CD4-positive, alpha-beta T cell (primary cell): ENCODE measurements at regions not wholly inside any gene's neighbourhood (a gene's known extent, or its start where the extent isn't known, plus 50 kb on each side); places are given as distances from the start of the nearest gene placed in this dataset.
A peak's percentile ranks its signal among the peaks of the same experiment; 100 is the strongest.
"Not testable (repeated sequence)": the region's sequence is repeated elsewhere in the genome, so short reads cannot be mapped to it uniquely, and the experiment has no call there.

Experiments used
- ATAC-seq: fragments of 200-7000 bp; cut with Tn5 transposase; one replicate; pipeline ENCODE4 v1.10.0; 2022; ENCODE audit warnings: mild to moderate bottlenecking; ENCODE audit not compliant: poor library complexity
- CTCF ChIA-PET: fragments of 350-600 bp; sonication (Branson Sonifier 250); formaldehyde crosslinking; loops from one replicate; lab custom pipeline; 2021; ENCODE audit warnings: antibody characterized with exemption, inconsistent platforms; lab: Charles Lee
- POLR2A ChIA-PET: fragments of 350-600 bp; sonication (Branson Sonifier 250); formaldehyde crosslinking; loops from one replicate; lab custom pipeline; 2021; ENCODE audit warnings: antibody characterized with exemption, inconsistent platforms; lab: Charles Lee
- DNase-seq, 14 experiments: peaks; one replicate each; pipeline ENCODE4 v3.0.0-alpha.2; 2013 to 2020; ENCODE audit warnings: mixed read lengths in 2 of 14
- H3K27ac ChIP-seq, 2 donors: one replicate each; pipeline versions ENCODE4 v1.5.1 to v1.7.0; 2013; ENCODE audit warnings: low read length in 2 of 2, low read depth in 1 of 2, mild to moderate bottlenecking in 1 of 2
- H3K27me3 ChIP-seq, 2 experiments: 1 replicate in 1 of 2; 2 replicates in 1 of 2; pipeline versions ENCODE4 v1.6.1 to v1.7.0; 2013; ENCODE audit warnings: low read length in 2 of 2, control low read depth in 1 of 2, mild to moderate bottlenecking in 1 of 2, moderate library complexity in 1 of 2; ENCODE audit not compliant: insufficient read depth in 2 of 2, control insufficient read depth in 1 of 2
- H3K36me3 ChIP-seq: one replicate; pipeline ENCODE4 v1.6.1; 2013; ENCODE audit warnings: low read length, control low read depth; ENCODE audit not compliant: insufficient read depth
- H3K4me1 ChIP-seq: one replicate; pipeline ENCODE4 v1.6.1; 2013; ENCODE audit warnings: low read length, control low read depth; ENCODE audit not compliant: insufficient read depth
- H3K4me3 ChIP-seq: one replicate; pipeline ENCODE4 v1.5.1; 2013; ENCODE audit warnings: mild to moderate bottlenecking, low read length, moderate library complexity
- H3K9me3 ChIP-seq, 2 experiments: 1 replicate in 1 of 2; 2 replicates in 1 of 2; pipeline versions ENCODE4 v1.6.1 to v1.7.0; 2013; ENCODE audit warnings: low read length in 2 of 2, mild to moderate bottlenecking in 2 of 2, control low read depth in 1 of 2, moderate library complexity in 1 of 2; ENCODE audit not compliant: control insufficient read depth in 1 of 2, insufficient read depth in 1 of 2
- H3K27ac Mint-ChIP-seq: one replicate; pipeline ENCODE4 v1.8.0; 2020; ENCODE audit warnings: mixed read lengths
- H3K27me3 Mint-ChIP-seq: one replicate; pipeline ENCODE4 v1.8.0; 2021; ENCODE audit warnings: mixed read lengths
- H3K36me3 Mint-ChIP-seq: one replicate; pipeline ENCODE4 v1.8.0; 2021; ENCODE audit warnings: low read depth, mixed read lengths
- H3K4me1 Mint-ChIP-seq: one replicate; pipeline ENCODE4 v1.8.0; 2021; ENCODE audit warnings: low read depth, mixed read lengths
- H3K4me3 Mint-ChIP-seq: one replicate; pipeline ENCODE4 v1.8.0; 2020; ENCODE audit warnings: mild to moderate bottlenecking, mixed read lengths
- H3K9me3 Mint-ChIP-seq: one replicate; pipeline ENCODE4 v1.8.0; 2020; ENCODE audit warnings: mixed read lengths
- CTCF ChIP-seq: fragments of 200-600 bp; IDR thresholded peaks from one replicate; pipeline ENCODE4 v1.8.0; 2022; ENCODE audit warnings: antibody characterized with exemption, mild to moderate bottlenecking
- intact Hi-C, 2 experiments: fragments of 100-400 bp; cut with DNase I in 1 of 2; cut with micrococcal nuclease in 1 of 2; formaldehyde crosslinking; loops; one replicate each; pipeline versions ENCODE4 v1.15.1 to v1.9.0; 2023 to 2025; cut with DNase I, micrococcal nuclease

- no peaks in the 10 kb centered on the region for H3K4me1 ChIP-seq
- intact Hi-C loops: no loop called here
- DNase-seq (no peak), ATAC-seq (no peak)
- H3K9me3 ChIP-seq: no peaks in the 10 kb centered on the region
- H3K27ac ChIP-seq: no peak overlapping the region
- Mint-ChIP-seq H3K36me3 (no peaks in the 10 kb centered on the region), H3K27me3 (no peaks in the 10 kb centered on the region), H3K27ac (no peak overlapping the region), H3K4me3 (no peak overlapping the region), H3K4me1 (no peaks in the 10 kb centered on the region), H3K9me3 (no peaks in the 10 kb centered on the region)
- ChIA-PET POLR2A (no interaction called here), CTCF (no interaction called here)
- H3K36me3 ChIP-seq: no peaks in the 10 kb centered on the region
- no peak for TF ChIP-seq CTCF
- no peak overlapping the region for H3K4me3 ChIP-seq
- no peaks in the 10 kb centered on the region for H3K27me3 ChIP-seq
These were observed 160.5 kb downstream of the RNASET2 start for GRCh38 chr6:166795879-166796278.

GRCh38 chr6:166790808-166791207 lies 163.8 kb upstream of the RPS6KA2 start:
- CTCF ChIA-PET: not testable (repeated sequence)

GRCh38 chr6:166788846-166789529 lies 161.9 kb upstream of the RPS6KA2 start:
- intact Hi-C loops: loop anchor here in 1 of 2 experiments (5.0 kb wide), 1 partner anchor 73 kb away; no protein-coding TSS in a partner anchor
- DNase-seq, H3K4me1 Mint-ChIP-seq, H3K36me3 ChIP-seq, H3K36me3 Mint-ChIP-seq, H3K4me3 Mint-ChIP-seq, H3K9me3 ChIP-seq, H3K9me3 Mint-ChIP-seq, H3K4me1 ChIP-seq, H3K4me3 ChIP-seq, H3K27me3 Mint-ChIP-seq, ATAC-seq, H3K27me3 ChIP-seq, H3K27ac Mint-ChIP-seq, POLR2A ChIA-PET, H3K27ac ChIP-seq: not testable (repeated sequence)
- CTCF ChIA-PET: interaction anchor here (2.5 kb wide), 1 partner anchor 201 kb away, joined by 14 read pairs; no protein-coding TSS in a partner anchor

More at GRCh38 chr6:166790808-166791207, 163.8 kb upstream of the RPS6KA2 start:
- H3K9me3 ChIP-seq, ATAC-seq, H3K9me3 Mint-ChIP-seq, H3K4me3 ChIP-seq, H3K27ac Mint-ChIP-seq, POLR2A ChIA-PET, H3K36me3 ChIP-seq, H3K27me3 Mint-ChIP-seq, DNase-seq, H3K4me1 ChIP-seq, H3K27ac ChIP-seq, H3K27me3 ChIP-seq, intact Hi-C loops, H3K4me1 Mint-ChIP-seq, H3K36me3 Mint-ChIP-seq, H3K4me3 Mint-ChIP-seq: not testable (repeated sequence)

GRCh38 chr6:166786704-166787293 lies 159.7 kb upstream of the RPS6KA2 start:
- ChIA-PET POLR2A (no interaction called here), CTCF (interaction anchor here (0.9 to 2.5 kb wide), 5 partner anchors 76 to 355 kb away, joined by 3 to 14 read pairs (median 5); no protein-coding TSS in a partner anchor)
- H3K27ac ChIP-seq: no peak overlapping the region
- peaks cover 0 to 5% of the 10 kb centered on the region in 2 experiments for H3K9me3 ChIP-seq
- no peak overlapping the region for H3K4me3 ChIP-seq
- intact Hi-C loops: loop anchor here (1.0 to 5.0 kb wide), 4 partner anchors 76 to 356 kb away; no protein-coding TSS in a partner anchor
- H3K27ac Mint-ChIP-seq: no peak overlapping the region
- no peaks in the 10 kb centered on the region for H3K4me1 ChIP-seq
- H3K36me3 Mint-ChIP-seq: no peaks in the 10 kb centered on the region
- H3K36me3 ChIP-seq: no peaks in the 10 kb centered on the region
- H3K9me3 Mint-ChIP-seq: no peaks in the 10 kb centered on the region
- TF ChIP-seq CTCF: peak; percentile 95
- ATAC-seq (peak; percentile 66), DNase-seq (peak in 5 of 14 experiments; percentile 10 to 79 (median 77))
- H3K4me1 Mint-ChIP-seq: no peaks in the 10 kb centered on the region
- no peaks in the 10 kb centered on the region for H3K27me3 Mint-ChIP-seq
- no peak overlapping the region for H3K4me3 Mint-ChIP-seq
- no peaks in the 10 kb centered on the region for H3K27me3 ChIP-seq
